ENCODE measurements at regions not wholly inside any gene's neighbourhood (a gene's known extent, or its start where the extent isn't known, plus 50 kb on each side); places are given as distances from the start of the nearest gene placed in this dataset.

DNA sequence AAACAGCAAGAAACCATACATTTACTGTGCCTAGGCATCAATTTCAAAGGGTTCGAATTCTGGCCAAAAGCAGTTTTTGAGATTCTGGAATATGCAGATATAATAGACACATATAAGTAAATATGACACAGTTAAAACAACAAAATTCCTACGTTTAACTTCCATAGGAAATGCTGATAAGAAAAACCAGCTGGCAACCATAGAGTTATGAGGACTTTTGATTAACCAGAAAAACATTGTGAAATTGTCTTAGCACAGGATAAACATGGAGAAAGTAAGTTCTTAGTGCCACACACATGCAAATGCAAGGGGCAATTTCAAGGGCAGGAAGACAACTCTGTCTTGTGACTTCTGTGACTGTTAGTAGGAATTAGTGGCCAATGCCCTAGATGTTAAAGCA is 702.1 kb downstream of the TNS3 start:
- no peak for DNase-seq (ENCODE audit: low spot score)

DNA sequence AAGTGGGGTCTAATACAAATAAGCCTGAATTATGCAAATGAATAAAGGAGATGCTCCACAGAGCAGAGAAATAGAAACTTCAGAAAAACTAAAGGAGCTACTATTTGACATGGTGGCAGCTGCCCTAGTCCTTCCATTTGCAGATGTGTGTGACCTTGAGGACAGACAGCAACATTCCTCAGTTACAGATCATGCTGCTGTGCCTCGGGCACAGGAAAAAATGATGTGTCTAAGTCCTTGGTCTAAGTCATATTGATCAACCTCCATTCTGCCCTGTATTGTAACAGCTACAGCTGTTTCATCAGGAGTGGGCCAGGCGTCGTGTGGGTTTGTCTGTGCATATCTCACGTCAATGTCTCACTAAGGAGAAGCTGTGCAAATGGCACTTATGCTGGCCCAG is 710.4 kb downstream of the TNS3 start:
- peak; percentile 13 for DNase-seq (ENCODE audit: low spot score)

DNA sequence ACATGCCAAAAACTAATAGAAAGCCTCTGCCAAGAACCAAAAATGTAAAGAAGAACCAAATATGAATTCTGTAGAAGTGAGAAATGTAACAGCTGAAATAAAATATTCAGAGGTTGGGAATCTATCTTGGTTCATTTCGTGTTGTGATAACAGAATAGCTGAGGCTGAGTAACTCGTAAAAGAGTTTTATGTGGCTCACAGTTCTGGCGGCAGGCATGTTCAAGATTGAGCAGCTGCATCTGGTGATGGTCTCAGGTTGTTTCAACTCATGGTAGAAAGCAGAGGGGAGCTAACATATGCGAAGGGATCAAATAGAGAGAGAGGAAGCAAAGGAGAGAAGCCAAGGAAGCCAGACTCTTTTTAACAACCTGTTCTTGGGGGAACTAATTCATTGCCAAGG is 717.2 kb downstream of the TNS3 start:
- no peak for DNase-seq (ENCODE audit: low spot score)

DNA sequence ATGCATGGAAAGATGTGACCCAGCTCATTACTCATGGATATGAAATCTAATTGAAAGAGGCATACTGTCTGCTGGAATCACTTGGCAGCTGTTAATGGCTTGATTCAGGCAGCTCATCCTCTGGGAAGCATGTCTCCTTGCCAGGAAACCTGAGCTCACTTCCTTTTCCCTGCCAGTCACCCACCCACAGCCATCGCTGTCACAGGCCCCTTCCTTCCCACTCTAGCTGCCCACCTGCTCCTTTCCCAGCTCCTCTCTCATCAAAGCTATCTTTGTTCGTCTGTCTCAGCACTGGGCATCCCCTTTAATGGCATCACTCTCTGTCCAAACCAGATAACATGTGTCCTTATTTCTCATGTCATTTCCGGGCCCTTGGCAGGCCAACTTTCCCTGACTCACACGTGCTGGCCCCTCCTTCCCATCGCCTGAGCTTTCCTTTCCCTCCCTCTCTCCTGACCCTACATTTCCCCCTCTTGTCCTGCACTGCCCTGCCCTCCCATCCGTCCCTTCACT is 721.9 kb downstream of the TNS3 start:
- peak; percentile 73 for DNase-seq (ENCODE audit: low spot score)

DNA sequence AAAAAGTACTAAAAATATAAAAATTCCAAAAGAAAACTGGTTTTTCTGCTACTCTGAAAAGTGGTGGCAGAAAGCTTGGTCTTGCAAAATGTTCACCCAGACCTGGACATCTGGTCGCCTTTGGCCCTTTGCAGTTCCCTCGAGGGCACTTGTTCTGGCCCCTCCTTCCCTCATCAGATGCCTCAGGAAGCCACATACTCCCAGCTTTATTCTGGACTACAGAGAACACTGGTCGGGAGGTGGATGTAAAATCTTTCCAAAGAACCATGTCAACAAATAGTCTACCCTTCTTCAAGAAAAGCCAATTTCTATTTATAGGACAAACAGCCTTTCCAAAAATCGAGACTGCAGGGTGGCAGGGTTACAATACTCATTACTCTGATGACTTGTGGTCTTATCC is 726.1 kb downstream of the TNS3 start:
- DNase-seq (ENCODE audit: low spot score): no peak

DNA sequence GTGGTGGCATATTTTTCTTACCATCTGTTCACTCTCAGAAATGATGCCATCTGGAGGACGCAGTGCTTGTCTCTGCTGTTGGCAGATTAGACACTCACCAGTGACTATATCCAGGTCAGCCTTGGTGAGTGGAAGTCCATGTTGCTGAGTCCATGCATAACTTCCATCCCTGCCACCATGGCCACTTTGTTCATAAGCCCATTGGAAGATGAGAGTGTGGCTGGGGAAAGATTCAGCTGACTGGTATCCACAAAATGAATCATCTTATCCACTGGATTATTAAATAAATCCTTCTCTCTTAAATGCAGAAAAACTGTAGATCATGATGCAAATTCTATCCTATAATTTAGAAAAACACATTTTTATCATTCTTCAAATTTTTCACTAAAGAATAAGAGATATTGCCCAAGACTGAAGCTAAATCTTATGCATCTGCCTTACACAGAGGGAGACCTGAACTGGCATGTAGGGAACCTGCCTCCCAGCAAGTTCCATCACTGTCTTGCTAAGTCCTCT is 726.9 kb downstream of the TNS3 start:
- peak; percentile 39 for DNase-seq (ENCODE audit: low spot score)

DNA sequence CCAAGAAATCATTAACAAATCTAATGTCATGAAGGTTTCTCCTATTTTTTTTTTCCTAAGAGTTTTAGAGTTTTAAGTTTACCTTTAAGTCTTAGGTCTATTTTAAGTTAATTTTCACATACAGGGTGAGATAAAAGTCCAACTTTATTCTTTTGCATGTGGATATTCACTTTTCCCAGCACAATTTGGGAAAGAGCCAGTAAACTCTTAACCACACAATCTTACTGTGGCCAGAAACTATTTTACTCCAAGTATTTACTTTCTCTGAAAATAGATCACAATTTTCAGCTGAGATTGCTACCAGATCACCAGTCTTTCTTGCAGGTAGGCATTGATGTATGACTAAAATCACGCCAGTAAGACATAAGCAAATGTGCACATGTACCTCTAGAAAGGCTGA is 728.5 kb downstream of the TNS3 start:
- DNase-seq (ENCODE audit: low spot score): peak; percentile 27

DNA sequence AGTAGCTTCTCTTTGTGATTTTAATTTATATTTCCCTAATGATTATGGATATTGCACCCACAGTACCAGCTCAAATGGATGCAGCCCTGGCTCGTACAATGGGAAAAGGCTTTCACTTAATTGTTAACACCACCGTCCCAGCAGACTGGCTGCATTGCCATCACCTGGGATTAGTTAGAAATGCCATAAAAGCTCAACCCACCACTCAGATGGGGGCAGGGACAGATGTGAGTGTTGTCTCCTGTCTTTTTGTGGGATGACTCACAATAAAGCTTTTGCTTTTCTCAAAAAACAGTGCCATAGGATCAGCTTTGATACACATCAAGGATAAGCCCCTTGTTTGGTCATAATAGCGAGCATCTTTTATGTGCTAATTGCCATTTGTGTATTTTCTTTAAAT is 729.1 kb downstream of the TNS3 start:
- no peak for DNase-seq (ENCODE audit: low spot score)

DNA sequence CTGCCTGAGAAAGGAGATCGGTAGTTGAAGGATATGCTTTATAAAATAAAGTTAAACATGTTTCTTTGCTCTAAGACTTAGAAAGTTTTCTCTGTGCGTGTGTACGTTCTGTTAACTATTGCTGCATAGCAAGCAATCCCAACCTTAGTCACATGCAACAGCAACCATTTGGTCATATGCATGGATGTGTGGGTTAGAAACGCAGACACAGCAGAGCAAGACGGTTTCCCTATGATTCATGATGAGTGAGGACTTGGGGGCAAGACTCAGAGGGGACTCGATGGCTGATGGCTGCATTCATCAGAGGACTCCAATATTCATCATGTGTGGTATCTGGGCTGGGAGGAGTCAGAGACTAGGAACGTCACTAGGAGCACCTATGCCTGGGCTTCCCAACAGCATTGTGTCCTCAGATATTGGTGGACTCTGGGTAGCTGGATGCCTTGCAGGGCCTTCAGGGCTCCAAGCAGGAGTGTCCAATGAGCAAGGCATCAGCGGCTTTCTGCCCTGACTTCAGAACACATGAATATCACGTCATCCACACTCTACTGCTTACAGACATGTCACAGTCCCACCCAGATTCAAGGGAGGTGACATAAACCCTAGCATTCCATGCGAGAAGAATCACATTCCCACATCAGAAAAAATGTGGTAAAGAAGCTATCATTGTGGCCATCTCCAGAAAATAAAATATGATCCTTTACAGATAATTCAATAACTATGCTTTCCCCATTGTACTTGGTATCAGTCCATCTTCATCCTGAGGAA is 731.2 kb downstream of the TNS3 start:
- DNase-seq (ENCODE audit: low spot score): peak; percentile 52

DNA sequence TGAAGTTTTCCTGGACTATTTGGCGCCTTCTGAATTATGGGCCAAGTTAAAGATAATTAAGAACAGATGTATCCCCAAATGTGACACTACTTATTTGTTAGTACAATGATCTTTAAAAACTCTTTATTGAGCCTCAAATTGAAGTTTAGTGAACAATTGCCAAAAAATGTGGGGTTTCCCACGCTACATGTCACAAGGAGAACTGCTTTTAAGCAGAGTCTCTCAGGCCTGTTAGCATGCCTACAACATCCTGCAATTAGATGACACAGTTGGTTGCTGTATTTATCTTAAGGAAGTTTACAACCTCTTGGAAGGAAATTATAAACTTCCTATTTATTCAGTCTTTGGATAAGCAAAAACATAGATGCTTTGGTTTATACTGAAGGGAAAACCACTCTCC is 733.0 kb downstream of the TNS3 start:
- DNase-seq (ENCODE audit: low spot score): peak; percentile 37

DNA sequence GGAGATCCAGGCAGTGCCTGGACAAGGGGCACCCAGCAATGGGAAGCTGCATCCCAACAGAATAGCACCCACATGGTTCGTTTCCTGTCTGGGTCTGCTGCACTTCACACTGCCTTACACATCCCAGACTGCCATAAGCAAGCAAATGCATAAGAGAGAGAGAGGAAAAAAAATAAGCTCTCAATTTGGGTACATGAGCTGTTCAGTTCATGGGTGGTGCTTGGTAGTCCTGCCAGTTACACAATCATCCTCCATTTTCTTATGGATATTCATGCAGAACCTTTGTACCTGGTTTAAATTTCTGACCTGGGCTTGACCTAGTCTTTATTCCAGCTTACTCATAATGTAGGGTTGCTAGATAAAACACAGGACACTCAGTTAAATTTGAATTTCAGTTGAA is 733.6 kb downstream of the TNS3 start:
- DNase-seq (ENCODE audit: low spot score): no peak

DNA sequence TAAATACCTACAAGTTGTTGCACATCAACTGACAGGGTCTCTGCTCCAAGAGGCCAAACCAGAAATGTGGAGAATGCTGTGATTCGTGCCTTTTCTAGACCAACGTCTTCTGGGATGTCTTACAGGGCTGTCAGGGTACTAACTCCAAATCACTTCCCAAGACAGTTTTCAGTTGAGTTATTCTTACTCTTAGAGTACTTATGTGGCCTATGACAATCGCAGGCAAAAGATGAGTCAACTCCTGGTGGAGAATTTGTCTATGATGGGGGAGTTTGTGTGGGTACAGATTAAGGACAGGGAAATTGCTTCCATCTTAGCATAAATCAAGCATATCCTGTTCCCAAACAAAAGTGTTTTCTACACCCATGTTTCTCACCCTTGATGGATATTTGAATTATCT is 734.8 kb downstream of the TNS3 start:
- DNase-seq (ENCODE audit: low spot score): no peak

DNA sequence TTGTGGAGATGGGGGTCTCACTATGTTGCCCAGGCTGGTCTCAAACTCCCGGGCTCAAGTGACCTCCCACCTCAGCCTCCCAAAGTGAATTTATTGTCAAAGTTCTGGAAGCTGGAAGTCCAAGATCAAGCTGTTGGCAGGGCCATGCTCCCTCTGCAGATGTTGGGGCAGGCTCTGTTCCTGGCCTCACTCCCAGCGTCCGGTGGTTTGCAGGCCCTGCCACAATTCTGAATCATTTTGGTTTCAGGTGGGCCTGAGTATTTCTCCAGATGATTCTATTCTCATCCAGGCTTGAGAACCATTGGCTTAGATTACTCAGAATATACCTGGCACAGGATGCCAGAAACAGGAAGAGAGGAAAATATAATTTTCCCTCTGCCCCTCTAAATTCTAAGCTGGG is 737.4 kb downstream of the TNS3 start:
- peak; percentile 27 for DNase-seq (ENCODE audit: low spot score)

DNA sequence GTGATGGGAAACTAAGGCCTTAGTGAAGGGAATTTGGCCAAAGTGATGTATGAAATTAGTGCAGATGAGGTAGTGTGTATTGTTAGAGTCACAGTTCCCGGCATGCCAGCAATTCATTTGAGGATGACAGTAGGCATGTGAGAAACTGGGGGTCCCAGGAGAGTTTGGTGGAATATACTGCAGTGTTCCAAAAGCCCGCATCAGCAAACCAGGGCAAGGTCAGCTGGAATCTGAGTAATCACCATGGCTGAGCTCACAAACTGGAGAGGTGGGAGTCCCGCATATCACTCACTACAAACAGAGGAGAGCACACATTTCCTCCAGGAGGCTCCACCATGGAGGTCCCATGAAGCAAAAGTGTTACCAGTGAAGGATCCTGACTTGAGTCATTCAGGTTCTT is 740.7 kb downstream of the TNS3 start:
- DNase-seq (ENCODE audit: low spot score): no peak

DNA sequence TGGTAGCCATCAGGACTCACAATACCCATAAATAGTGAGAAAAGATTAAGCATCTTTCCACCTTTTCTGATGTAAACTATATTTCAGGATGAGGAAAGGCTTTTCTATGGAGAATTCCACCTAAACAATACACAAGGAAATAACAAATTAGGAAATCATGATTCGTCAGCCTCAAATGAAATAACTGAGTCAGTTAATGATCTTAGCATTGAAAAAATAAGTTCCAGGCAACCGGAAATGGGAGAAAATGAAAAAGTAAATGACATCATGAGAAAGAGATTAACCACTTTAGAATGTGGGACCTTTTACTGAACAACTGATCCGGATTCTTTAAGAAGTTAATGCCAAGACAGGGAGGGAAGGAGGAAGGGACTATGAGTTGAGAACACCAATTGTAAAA is 742.3 kb downstream of the TNS3 start:
- DNase-seq (ENCODE audit: low spot score): no peak

DNA sequence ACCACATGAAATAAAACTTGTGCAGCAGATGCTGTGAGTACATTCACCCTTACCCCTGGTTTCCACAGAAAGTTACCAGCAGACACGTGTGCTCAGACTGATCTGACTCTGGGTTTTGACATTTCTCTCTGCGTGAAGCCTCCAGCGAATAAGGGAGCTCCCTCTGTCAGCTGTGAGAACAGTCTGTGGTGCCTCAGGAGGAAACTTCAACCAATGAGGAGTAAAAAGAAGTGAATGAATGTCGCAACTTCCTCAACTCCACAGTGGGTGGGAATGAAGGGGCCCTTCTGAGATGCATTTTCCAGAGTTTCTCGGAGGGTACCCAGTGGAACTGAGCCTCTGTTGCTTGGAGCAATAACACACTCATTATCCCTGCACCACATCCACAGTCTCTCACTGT is 743.4 kb downstream of the TNS3 start:
- DNase-seq (ENCODE audit: low spot score): no peak

DNA sequence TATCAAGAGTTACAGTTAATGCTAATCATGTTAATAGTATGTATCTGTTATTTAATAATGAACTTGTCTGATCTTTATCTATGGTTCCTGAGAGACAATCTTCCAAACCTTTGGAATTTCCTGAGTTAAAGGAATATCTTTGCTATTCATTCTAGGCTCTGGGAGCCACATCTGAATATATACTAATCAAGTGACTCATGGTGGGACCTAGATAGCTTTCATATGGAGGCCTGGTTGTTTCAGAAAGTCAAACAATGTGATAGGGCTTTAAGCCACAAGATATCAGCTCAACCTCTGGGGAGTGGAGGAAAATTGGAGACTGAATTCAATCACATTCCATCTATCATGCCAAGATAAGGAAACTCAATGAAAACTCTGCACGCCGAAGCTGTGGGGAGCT is 746.4 kb downstream of the TNS3 start:
- no peak for DNase-seq (ENCODE audit: low spot score)

DNA sequence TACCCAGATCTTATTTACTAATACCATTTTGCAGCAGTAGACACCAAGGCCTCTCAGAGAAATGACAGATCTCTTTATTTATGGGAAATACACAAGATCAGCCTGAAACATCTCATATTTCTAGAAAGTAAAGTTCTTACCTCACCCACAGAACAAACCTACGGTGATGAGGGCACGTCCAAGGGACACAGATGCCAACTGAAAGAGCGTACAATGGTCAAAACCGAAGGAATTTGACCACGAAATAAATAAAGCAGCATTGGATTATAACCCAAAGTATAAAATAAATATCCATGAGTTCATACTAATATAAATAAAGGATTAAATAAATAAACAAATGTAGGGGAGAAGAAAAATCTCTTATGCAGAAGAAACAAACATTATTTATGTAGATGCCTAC is 747.0 kb downstream of the TNS3 start:
- DNase-seq (ENCODE audit: low spot score): no peak

DNA sequence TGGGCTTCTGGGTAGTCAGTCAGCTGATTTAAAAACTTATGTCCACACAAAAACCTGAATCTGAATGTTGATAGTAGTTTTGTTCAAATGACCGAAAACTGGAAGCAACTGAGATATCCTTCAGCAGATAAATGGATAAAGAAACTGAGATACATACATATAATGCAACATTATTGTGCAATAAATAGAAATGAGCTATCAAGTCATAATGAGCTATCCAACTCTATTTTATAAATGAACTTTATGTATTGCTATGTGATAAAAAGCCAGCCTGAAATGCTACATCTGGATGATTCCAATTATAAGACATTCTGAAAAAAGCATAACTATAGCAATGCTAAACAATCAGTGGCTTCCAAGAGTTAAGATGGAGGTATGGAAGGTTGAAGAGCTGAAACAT is 748.7 kb downstream of the TNS3 start:
- DNase-seq (ENCODE audit: low spot score): no peak

DNA sequence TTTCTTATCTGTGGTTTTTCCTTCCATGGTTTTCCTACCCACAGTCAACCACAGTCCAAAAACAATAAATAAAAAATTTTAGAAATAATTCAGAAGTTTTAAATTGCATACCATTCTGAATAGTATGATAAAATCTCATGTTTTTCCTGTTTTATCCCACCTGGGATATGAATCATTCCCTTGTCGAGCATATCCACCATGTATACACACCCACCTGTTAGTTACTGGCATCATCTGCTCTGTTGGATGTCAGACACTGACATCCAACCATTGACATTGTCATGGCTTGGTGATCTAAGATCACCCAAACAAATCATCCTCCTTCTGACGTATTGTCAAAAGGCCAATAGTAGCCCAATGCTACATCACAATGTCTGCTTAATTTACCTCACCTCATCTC is 749.8 kb downstream of the TNS3 start:
- DNase-seq (ENCODE audit: low spot score): no peak

DNA sequence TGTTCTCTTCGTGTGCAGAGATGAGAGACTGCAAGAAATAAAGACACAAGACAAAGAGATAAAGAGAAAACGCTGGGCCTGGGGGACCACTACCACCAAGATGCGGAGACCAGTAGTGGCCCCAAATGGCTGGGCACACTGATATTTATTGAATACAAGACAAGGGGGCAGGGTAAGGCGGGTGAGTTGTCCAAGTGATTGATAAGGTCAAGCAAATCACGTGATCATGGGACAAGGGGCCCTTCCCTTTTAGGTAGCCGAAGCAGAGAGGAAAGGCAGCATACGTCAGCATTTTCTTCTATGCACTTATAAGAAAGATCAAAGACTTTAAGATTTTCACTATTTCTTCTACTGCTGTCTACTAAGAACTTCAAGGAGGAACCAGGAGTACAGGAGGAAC is 762.1 kb downstream of the TNS3 start:
- DNase-seq (ENCODE audit: low spot score): no peak

DNA sequence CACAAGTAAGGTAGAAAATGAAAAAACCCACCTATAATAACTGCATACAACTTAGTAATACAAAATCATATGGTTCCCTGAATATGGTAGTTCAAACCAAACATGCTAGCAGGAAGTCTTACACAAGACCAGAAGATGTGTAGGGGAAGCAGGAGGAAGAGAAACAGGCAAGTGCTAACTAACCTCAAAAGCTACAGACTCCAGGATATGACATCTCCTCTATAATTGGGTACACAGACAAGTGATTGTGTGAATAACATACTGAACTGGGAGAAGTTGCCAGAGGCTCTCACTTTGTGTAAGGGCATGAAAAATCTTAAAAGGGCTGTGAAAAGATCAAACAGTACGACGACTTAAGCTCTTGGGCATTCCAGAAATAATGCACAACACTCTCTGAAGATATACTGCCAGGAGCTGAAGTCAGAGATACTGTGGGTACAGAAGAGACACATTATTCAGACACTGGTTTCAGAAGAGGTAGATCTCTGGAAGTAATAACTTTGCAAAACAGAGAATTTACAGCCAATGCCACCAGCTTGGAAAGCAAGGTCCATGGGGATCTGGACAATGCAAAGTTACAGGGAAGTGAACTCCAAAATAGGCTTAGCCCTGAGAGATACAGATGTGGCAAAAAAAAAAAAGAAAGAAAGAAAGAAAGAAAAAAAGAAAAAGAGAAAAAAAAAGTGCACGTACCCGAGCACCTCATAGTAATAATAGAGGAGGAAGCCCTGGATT is 767.2 kb downstream of the TNS3 start:
- no peak for DNase-seq (ENCODE audit: low spot score)

DNA sequence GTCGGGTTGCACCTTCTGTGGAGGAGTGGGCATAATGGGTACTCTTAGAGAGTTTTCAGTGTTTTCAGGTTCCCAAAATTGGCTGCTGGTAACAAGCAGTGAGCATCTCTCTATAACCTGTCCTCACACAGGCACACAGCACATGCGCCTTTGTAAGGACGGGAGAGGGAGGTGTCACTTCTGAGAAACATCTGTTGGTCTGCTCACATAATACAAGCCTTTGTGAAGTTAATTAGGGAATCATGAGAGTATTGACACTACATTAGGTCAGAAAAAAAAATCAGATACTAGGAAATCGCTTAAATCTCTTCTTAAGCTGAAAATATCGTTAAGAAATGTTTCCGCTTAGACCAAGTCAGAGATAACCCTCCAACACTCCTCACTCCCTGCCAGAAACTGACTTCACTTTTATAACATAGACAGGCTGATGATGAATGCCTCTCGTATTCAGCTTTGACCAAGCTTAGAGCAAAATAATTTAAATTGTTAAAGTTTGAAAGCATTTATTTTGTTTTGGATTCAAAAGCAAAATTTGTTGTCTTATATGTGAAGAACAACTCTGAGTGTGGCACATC is 769.7 kb downstream of the TNS3 start:
- peak; percentile 46 for DNase-seq (ENCODE audit: low spot score)
